Mucosa of descending colon (tissue), 3 donors: ENCODE measurements at regions not wholly inside any gene's neighbourhood (a gene's known extent, or its start where the extent isn't known, plus 50 kb on each side); places are given as distances from the start of the nearest gene placed in this dataset.

Source experiments
- ATAC-seq: fragments of 200-7000 bp; cut with Tn5 transposase; one replicate; pipeline ENCODE4 v1.9.1; 2020; ENCODE audit warnings: mild to moderate bottlenecking, moderate library complexity
- DNase-seq, 3 donors: peaks; one replicate each; pipeline ENCODE4 v3.0.0-alpha.2; 2020
- H3K36me3 ChIP-seq: fragments of 200-600 bp; one replicate; pipeline ENCODE4 v1.8.0; 2021; ENCODE audit warnings: low read depth, mild to moderate bottlenecking
- H3K4me1 ChIP-seq: fragments of 200-600 bp; one replicate; pipeline ENCODE4 v1.8.0; 2021; ENCODE audit warnings: low read depth, mild to moderate bottlenecking
- H3K4me3 ChIP-seq: fragments of 200-600 bp; one replicate; pipeline ENCODE4 v1.8.0; 2021; ENCODE audit warnings: mild to moderate bottlenecking
- H3K9me3 ChIP-seq: fragments of 200-600 bp; one replicate; pipeline ENCODE4 v1.8.0; 2021; ENCODE audit warnings: mild to moderate bottlenecking
- intact Hi-C, 2 donors: fragments of 100-400 bp; cut with DNase I in 1 of 2; cut with micrococcal nuclease in 1 of 2; formaldehyde crosslinking; loops; one replicate each; pipeline versions ENCODE4 v1.11.0 to v1.11.1; 2022; cut with DNase I, micrococcal nuclease
- TF ChIP-seq, protein P1 (sequence below): fragments of 200-600 bp; IDR thresholded peaks from one replicate; pipeline ENCODE4 v1.8.0; 2022; ENCODE audit warnings: antibody characterized with exemption, mild to moderate bottlenecking
- donor health status: DM: no; HTN: no; CAD: no; lungs with moderate emphysema.
- donor health status: DM: no; HTN: no; CAD: no.
- donor health status: DM: no; HTN: yes; CAD: no.

DNA sequence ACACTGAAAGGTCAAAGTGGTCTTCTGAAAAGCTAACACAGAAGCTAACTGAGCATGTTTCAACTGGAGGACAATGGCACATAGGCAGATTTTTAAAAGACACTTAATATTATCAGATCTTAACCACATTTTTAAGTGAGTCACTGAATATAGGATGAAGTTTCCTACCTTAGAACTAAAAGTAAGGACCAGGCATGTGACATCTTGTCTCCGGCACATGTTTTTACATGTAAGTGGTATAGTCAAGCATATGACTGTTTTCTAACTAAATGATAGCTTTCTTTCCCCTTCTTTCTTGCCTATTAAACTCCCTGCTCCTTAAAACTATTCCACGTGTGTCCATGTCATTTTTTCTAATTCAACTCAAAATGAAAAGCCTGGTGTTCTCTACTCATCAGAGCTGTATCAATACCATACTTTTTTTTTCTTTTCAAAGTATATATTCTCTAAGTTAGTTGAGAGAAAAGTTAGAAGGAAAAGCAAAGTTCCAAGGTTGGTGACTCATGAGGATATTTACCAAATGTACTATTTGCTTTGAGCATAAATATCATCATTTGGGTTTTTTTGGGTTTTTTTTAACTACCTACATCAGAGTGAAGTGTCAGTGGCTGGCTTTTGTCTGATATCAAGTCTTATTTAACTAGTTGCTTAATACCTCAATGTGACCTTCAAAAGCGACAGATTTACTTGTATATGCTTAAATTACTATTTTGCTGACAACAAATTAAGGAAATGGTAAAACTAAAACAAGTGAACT, 127.5 kb downstream of the CRPPA start:
- TF ChIP-seq, protein P1, sequence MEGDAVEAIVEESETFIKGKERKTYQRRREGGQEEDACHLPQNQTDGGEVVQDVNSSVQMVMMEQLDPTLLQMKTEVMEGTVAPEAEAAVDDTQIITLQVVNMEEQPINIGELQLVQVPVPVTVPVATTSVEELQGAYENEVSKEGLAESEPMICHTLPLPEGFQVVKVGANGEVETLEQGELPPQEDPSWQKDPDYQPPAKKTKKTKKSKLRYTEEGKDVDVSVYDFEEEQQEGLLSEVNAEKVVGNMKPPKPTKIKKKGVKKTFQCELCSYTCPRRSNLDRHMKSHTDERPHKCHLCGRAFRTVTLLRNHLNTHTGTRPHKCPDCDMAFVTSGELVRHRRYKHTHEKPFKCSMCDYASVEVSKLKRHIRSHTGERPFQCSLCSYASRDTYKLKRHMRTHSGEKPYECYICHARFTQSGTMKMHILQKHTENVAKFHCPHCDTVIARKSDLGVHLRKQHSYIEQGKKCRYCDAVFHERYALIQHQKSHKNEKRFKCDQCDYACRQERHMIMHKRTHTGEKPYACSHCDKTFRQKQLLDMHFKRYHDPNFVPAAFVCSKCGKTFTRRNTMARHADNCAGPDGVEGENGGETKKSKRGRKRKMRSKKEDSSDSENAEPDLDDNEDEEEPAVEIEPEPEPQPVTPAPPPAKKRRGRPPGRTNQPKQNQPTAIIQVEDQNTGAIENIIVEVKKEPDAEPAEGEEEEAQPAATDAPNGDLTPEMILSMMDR: no peak
- Histone ChIP-seq H3K9me3 (no peaks in the 10 kb centered on the region), H3K36me3 (no peaks in the 10 kb centered on the region), H3K4me1 (no peaks in the 10 kb centered on the region), H3K4me3 (no peak overlapping the region)
- intact Hi-C loops: no loop called here
- no peak for ATAC-seq
- DNase-seq: no peak

DNA sequence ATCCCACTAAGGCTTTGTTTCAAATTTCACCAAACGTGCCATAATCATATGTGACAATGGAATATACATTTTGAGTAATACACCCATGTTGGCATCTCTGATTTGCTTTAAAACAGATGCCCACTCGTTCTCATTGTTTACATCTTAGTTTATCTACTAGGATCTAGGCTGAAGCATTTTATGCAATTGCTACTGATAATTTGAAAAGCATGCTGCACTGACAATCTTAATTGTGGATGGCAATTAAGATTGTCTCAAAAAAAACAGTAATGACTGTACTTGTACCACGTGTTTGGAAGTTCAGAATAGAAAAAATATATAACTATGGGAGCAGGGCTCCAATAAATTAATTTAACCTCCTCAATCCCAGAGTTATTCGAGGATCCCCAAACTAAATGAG, 136.8 kb downstream of the CRPPA start:
- intact Hi-C loops: no loop called here
- Histone ChIP-seq H3K9me3 (no peaks in the 10 kb centered on the region), H3K4me3 (no peak overlapping the region), H3K36me3 (no peaks in the 10 kb centered on the region), H3K4me1 (no peaks in the 10 kb centered on the region)
- ATAC-seq (no peak), DNase-seq (no peak)
- TF ChIP-seq, protein P1: no peak

DNA sequence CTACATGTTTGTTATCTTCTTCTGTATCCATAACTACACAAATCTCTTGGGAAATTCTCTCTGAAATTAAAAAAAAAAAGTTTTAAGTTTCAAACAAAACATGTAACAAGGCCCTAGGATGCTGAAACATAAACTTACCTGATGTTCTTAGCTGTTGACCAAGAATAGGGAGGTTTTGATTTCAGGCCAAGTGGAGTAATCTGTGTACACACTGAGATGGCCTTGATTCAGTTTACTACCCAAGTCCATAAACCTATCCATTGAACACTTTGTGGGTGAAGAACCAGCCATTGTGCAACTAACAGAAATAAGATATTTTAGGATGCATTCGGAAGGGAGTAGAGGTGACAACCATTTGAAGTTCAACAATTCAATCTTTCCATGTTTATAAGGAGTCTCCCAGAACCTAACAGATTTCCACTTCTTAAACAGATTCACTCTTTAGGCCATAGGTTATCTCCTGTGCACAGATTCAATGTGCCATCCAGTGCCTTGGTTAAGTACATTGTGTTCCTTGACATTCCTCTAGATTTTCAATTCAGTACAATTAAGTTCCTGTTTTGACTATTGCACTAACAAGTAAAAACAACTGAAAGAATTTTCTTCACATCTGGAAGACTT, 143.1 kb downstream of the CRPPA start:
- Histone ChIP-seq H3K36me3 (no peaks in the 10 kb centered on the region), H3K4me1 (no peaks in the 10 kb centered on the region), H3K9me3 (no peaks in the 10 kb centered on the region), H3K4me3 (no peak overlapping the region)
- intact Hi-C loops: no loop called here
- DNase-seq (no peak), ATAC-seq (no peak)
- TF ChIP-seq, protein P1: no peak

DNA sequence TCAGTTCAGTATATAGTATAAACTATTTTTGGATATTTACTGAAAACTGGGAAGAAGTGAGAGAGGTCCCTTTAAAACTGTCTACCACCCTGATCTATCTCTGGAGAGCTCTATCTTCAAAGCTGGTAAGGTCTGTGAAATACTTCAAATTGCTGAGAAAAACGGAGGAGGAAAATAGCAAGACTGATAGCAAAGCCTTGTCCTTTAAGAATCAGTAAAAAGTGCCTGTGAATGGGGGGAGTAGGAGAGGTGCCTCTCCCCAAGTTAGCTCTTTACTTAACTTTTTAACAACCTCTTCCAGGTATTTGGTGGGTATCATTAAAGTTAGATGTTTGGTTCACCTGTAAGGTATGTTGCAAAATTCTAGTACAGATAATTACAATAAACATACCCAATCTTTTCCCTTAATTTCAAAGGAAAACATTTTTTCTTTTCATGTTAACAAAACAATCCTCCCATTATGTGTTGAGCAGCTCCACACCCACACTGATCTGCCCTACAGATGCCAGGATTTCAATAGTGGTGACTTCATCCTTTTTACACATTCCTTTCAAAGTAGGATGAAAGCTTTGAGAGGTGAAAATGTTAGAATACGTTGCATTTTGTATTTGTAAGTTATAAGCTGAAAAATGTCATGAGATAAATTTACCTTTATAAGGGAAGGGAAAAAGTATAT, 149.2 kb downstream of the CRPPA start:
- no peak overlapping the region for H3K4me3 ChIP-seq
- TF ChIP-seq, protein P1: no peak
- no peaks in the 10 kb centered on the region for H3K9me3 ChIP-seq
- DNase-seq (no peak), ATAC-seq (no peak)
- intact Hi-C loops: no loop called here
- no peaks in the 10 kb centered on the region for H3K36me3 ChIP-seq
- H3K4me1 ChIP-seq: no peaks in the 10 kb centered on the region

DNA sequence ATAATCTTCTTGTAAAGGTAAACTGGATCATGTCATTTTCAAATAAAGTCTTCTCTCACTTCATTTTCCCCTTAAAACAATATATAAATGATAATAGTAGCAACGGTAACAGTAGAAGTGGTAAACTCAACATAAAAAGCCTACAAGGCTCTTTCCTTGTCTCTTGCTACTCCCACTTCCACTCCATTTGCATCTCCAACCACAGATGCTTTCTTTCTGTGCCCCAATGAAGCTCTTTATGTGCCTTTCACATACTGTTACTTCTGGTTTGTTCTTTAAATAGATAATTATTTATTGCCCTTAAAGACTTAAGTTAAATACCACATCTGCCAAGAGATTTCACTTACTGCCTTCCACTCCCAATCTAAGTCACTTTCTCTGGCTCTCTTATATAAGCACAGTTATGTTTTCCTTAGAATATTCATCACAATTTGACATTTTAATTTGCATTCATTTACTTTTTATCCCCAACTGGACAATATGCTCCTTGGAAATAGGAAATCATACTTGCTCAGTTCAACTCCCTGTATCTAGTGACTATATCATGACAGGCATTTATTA, 149.9 kb downstream of the CRPPA start:
- no peaks in the 10 kb centered on the region for H3K9me3 ChIP-seq
- H3K36me3 ChIP-seq: no peaks in the 10 kb centered on the region
- no peaks in the 10 kb centered on the region for H3K4me1 ChIP-seq
- no peak overlapping the region for H3K4me3 ChIP-seq
- intact Hi-C loops: no loop called here
- TF ChIP-seq, protein P1: no peak
- ATAC-seq (no peak), DNase-seq (no peak)
